ENCODE measurements at regions not wholly inside any gene's neighbourhood (a gene's known extent, or its start where the extent isn't known, plus 50 kb on each side); places are given as distances from the start of the nearest gene placed in this dataset.
"Not testable (repeated sequence)": the region's sequence is repeated elsewhere in the genome, so short reads cannot be mapped to it uniquely, and the experiment has no call there.

DNA sequence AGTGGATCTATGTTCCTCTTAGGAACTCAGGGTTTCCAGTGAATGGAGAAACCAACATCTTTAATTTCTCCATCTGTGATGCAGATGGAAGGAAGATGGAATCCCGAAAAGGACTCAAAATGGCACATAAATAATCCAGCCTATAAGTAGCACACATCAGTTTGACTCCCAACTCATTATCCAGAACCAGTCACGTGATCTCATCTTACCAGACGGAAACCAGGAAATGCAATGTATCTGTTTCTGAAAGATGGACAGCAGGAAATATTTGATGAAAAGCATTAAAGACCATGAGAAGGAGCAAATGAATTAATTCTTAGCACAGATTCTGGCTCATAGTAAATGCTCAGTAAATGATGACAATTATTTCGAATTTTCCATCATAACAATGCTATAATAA lies 443.1 kb upstream of the FMR1 start:
- DNase-seq (ENCODE audit: low spot score) = no peak

DNA sequence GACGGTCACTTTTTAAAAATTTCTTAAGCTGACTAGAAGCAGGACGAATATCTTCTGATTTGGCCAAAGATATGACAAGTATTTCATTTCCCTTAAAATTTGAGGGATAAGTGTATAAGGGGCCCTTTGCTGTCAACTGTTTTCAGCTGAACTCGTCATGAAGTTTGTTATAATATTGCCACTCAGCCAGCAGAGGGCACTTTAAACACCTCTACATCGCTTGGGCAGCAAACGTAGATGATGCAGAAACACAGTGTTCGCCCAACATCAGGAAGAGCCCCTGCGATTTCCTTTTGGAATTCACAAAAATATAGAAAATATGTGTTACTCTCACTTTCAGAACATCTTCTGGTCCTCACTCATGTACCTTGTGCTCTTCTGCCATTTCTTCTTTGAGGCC lies 435.7 kb upstream of the FMR1 start:
- DNase-seq (ENCODE audit: low spot score) = peak; percentile 21

DNA sequence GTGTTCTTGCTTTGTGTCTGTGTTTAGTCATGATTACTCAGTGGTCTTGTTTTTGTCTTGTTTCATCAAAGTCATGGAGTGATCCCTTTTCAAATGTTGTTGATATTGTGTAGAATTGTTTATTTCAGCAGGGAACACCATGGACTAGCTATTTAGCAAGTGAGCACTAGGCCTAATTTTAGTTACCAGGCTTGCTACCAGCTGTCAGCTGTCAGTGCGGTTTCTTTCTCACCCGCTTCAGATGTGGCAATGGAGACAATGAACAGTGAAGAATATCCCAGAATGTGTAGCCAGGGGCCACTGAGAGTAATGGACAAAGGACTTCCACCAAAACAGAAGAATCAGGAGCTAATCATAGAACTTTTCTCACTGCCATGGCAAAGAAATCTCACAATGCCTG lies 432.8 kb upstream of the FMR1 start:
- no peak for DNase-seq (ENCODE audit: low spot score)

DNA sequence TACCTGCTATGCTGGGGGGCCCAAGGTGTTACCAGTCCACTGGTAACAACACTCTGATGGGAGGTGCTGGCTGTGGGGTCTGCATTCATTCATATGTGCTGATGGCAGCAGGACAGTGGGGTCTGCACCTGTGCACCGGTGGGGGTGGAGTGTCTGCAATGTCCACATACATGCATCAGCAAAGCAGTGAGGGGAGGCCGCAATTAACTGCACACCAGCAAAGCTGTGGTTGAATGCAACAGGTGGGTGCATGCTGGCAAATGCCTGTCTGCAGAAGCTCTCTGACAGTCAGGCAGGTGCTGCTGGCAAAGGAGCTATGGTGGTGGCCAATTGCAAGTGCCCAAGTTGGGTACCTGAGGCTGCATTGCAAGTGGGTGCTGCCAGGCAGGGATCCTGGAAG lies 426.5 kb upstream of the FMR1 start:
- no peak for DNase-seq (ENCODE audit: low spot score)

DNA sequence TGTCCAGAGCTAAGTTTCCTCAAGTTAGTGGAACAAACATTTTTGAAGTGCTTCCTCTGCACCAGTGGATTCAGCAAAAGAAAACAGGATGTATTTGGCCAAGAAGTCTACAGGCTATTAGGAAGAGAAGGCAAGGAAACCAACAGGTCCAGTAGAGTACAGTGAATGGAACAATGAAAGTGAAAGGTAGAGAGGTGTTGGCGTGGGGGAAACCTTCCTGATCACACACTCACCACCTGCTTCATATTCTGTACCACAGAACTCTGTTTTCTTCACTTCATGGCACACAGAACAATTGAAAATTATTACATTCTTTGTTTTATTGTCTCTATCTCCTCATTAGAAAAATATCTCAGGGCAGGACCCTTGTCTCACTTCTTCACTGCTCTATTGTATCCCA lies 417.4 kb upstream of the FMR1 start:
- no peak for DNase-seq (ENCODE audit: low spot score)

DNA sequence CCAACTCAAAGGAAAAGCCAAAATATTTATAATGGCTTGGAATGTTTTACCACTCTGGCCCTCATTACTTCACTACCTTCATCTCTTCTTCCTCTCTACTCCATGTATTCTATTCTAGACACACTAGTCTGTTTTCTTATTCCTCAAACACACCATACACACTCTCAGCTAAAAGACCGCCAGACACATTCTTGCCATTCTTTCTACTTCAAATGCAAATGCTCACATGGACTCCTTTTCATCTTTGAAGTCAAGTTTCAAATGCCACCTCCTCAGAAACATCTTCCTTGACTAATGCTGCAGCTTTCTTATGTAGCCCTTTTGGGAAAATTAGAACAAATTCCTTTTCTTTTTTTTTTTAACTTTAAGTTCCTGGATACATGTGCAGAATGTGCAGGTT lies 412.9 kb upstream of the FMR1 start:
- no peak for DNase-seq (ENCODE audit: low spot score)

DNA sequence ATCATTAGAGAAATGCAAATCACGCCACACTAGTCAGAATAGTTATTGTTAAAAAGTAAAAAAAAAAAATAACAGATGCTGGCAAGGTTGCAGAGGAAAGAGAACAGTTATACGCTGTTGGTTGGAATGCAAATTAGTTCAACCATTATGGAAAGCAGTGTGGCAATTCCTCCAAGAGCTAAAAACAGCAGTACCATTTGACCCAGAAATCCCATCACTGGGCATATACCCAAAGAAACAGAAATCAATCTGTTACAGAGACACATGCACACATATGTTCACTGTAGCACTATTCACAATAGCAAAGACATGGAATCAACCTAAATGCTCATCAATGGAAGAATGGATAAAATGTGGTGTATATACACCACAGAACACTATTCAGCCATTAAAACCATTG lies 388.7 kb upstream of the FMR1 start:
- no peak for DNase-seq (ENCODE audit: low spot score)

DNA sequence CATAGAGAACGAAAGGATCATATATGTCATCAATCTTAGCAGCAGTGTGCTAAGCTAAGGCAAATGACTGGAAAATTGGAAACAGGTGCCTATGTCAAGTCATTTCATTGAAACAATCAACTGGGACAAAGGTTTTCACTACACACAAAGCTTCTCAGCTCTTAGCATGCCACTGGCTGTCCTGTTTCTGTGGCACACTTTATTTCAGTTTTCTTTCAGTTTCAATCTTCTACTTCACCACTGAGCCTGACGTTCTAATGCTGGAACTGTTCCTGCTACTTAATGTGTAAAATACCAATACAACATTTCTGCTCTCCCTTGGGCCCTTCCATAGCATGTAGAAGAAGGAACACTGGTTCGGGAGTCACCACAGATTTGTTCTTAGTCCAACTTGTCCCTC lies 378.3 kb upstream of the FMR1 start:
- no peak for DNase-seq (ENCODE audit: low spot score)

DNA sequence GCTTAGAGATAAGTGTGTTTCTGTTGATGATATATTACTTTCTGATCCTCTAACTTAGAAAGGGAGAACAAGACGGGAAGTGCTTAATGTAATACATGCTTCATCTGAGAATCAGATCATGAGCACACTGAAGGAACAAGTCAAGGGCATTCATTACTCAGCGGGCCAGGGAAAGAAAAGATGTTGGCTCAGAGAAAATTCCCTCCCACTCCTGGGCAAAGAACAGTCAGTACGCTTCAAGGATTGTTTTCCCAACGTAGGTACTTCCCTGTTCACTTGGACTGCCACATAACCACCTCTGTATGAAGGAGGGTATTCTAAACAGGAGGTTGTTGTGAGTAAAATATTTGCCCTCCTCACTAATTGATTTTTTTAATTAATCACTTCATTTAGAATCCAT lies 374.5 kb upstream of the FMR1 start:
- peak; percentile 0 for DNase-seq (ENCODE audit: low spot score)

DNA sequence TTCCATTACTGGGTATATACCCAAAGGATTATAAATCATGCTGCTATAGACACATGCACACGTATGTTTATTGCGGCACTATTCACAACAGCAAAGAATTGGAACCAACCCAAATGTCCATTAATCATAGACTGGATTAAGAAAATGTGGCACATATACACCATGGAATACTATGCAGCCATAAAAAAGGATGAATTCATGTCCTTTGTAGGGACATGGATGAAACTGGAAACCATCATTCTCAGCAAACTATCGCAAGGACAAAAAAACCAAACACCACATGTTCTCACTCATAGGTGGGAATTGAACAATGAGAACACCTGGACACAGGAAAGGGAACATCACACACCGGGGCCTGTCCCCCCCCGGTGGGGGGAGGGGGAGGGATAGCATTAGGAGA lies 363.7 kb upstream of the FMR1 start:
- DNase-seq (ENCODE audit: low spot score) = not testable (repeated sequence)

DNA sequence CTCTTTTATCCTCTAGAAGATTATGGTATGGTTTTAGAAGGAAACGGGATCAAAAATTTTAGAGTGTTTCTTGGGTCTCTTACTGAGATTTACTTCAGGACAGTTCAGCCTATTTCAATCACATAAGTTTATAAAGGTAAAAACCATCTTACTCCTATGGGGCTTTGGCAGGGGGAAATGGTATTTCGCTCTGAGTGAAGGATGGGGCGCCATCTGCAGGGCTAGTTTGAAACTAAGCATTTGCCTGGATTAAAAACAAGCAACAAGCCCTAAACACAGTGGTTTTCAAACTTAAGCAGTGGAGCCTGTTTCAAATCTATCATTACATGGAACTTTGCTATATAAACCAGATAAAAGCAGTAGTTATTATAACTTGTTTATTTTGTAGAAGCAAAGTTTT lies 361.5 kb upstream of the FMR1 start:
- DNase-seq (ENCODE audit: low spot score) = no peak

DNA sequence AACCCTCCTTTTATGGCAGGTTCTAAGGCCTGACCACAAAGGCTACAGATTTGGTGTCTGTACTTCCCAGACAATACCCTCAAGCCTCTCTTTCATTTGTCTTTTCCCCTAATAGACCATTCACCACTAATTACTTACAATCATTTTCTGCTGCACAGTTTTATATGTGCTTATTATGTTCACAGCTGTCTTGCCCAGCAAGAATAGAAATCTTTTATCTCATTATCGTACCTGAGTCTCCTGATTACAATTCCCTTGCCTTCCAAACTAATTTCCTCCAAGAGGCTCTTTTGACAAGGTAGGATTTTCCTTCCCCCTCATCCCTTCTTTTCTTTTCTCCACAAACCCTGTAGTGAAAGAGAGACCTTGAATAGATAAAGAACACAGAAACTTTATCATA lies 352.5 kb upstream of the FMR1 start:
- no peak for DNase-seq (ENCODE audit: low spot score)

DNA sequence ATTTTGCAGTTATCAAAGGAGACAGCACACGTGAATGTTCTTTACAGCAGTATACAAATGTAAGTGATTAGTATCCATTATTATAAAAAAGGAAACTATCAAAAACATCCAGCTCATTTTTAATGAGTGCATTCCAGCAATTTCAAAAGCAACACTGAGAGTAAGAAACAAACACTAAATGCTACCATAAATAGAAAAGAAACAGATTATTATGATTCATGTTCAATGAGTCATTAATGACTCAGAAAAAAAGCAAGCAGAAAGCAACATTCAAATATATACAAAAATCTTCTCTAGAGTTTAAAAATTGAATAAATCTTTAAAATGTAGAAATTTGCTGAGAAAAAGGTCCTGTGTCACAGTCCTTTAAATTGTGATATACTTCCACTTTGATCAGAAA lies 346.5 kb upstream of the FMR1 start:
- DNase-seq (ENCODE audit: low spot score) = no peak

DNA sequence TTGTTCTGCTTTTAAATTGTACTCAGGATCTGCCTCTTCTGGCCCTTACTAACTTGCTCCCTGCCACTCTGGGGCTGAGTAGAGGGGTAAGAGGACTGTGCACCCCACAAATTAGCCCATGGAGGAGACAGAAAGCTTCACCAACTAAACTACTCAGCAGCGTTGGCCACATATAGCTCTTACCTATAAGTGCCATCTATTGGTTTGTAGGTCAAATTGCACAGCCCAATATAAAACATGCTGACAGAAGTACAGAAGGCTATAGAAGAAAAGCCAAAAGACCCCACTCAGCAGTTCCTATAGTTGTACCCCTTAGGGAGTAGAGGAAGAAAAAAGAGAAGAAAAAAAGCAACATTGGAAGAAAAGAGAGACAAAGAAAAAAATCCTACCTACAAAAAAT lies 341.2 kb upstream of the FMR1 start:
- no peak for DNase-seq (ENCODE audit: low spot score)

DNA sequence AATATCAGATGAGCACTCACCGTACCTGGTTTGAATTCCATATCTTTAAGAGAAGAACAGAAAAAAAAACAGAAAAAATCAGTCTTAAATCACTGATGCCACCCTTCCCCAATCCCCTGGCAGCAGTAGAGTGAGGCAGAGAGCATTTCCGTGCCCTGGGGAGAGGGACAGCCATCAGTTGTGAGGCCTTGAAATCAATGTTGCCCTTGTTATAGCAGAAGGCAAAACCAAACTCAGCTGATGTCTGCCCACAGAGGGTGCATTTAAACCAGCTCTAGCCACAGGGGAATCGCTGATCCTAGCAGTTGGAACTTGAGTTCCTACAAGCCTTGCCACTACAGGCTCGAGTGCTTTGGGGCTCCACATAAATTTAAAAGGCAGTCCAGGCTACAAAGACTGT lies 338.5 kb upstream of the FMR1 start:
- peak; percentile 3 for DNase-seq (ENCODE audit: low spot score)

DNA sequence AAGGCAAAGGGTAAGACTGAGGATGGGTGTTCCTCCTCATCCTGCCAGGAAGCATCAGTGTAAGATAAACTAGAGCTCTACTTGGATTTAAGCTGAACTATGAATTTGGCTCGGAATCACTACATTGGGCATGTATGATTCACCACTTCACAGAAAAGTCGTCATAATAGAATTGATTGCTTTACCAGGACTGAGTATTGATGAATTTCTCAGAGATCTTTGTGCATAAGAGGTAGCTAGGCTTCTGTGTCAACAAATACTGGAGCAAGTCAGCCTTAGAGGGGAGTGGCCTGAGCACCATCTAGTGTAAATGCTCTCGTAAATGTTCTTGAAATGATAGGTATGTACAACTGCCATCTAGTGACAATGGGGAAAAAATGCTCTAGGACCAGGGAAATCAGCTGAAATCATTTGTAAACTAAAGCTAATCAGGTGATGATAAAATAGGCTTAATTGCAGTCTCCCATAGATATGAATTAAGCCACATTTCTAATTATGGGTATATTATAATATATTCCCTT lies 309.5 kb upstream of the FMR1 start:
- DNase-seq (ENCODE audit: low spot score) = no peak

DNA sequence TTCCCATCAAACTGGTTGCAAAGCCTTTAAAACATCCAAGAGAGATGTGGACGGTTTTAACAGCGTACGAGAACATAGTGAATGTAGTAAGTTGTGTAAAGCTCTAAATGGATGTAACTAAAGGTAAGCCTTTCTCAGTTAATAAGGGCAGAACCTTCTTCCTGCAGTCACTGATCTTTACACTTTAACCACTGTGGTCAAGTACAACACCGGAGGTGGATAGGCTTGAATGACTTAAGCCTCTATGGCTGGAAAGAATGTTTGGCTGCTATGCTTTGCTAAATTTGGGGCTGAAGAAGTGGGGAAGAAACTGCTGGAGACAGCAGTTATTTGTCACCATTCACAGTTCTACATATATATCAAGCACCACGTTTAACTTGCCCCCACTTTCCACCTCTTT lies 285.1 kb upstream of the FMR1 start:
- no peak for DNase-seq (ENCODE audit: low spot score)

DNA sequence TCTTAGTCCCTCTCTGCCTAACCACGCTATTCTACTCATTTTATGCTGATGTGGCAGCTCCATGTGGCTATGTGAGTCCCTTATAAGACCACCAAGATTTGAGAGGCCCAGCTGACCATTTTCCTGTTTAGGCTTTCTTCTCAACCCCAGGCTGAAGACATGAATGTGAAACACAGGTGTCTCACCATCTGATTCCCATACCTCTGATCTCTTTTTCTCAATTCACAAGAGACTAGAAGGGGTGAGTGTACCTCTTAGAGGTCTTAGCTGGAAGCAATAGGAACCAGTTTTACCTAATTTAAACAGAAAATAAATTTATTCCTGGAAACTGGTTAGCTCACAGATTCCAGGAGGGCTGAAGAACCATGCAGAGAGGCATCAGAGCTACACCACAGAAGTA lies 276.5 kb upstream of the FMR1 start:
- no peak for DNase-seq (ENCODE audit: low spot score)

DNA sequence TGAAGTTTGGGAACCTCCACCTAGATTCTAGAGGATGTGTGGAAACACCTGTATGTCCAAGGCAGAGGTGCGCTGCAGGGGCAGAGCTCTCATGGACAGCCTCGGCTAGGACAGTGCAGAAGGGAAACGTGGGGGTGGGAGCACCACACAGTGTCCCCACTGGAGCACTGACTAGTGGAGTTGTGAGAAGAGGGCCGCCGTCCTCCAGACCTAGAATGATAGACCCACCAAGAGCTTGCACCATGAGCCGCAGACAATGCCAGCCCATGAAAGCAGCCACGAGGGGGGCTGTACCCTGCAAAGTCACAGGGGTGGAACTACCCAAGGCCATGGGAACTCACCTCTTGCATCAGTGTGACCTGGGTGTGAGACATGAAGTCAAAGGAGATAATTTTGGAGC lies 274.5 kb upstream of the FMR1 start:
- no peak for DNase-seq (ENCODE audit: low spot score)

DNA sequence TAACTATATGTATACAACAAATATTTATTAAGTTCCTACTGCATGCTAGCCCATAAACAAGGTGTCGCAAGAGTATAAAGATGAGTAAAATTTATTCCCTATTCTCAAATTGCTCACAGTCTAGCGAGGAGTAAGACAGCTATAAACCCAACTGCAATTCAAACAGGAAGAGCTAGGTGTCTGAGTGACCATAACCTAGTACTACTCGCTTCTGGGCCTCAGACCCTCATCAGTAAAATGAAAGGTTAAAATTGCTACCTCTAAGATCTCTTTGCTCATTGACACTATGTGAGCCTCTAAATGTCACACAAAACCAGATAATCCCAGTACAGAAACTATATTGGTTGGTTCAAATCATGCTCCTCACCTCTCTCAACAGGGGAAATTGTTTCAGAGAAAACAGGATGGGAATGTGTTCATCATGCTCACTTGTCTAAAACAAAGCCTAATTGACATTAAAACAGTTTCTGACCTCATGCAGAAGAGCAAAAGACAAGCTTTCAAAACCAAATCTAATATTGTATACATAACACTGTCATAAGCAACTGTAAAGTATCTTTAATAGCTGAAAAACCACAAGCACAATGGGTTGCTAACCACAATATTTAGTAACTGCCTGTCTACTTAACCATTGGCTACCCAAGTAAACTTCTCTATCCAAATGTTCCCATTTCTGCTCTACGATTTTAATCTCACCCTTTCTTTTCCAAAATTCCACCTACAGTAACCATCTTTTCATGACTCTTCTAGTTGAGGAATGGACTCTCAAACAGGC lies 264.6 kb upstream of the FMR1 start:
- DNase-seq (ENCODE audit: low spot score) = no peak

DNA sequence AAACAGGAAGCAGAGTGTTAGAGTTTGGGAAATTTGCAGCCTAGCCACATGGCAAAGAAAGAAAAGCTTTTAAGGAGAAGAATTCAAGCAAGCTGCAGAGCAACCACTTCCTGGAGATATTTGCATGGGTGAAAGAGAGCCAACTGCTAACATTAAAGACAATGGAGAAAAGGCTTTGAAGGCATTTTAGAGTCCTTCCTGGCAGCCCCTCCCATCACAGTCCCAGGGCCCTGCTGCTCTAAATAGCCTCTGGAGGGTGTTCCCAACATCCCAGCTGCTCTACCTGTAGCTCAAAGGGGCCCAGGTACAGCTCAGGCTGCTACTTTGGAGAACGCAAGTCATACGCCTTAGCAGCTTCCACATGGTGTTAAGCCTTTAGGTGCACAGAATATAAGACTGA lies 235.9 kb upstream of the FMR1 start:
- DNase-seq (ENCODE audit: low spot score) = no peak

DNA sequence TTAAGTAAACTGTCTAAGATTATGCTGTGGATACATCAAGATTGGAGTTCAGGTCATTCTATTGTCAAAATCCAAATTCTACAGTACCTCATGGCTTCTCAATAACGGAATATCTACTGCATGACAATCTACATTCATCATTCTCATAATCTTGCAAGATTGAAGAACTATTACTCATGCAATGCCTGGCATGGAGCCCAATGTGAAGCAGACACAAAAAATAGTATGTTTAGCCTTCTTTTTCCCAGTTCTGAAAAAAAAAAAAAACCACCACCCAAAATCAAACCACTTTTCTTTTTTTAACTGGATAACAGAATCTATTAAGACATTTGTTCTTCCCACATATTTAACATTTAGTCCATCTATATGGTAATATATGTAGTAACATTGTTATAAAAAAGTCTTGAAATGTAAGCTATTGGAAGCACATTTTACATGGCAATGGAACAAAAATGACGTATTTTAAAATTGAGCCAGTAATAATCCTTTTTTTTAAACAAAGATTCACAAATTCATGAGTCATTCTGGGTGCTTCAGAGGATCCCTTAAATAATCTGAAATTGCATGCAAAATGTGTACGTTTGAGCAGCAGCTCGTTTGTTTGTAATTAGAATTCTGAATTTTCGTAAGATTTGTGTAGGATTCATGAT lies 232.2 kb upstream of the FMR1 start:
- no peak for DNase-seq (ENCODE audit: low spot score)

DNA sequence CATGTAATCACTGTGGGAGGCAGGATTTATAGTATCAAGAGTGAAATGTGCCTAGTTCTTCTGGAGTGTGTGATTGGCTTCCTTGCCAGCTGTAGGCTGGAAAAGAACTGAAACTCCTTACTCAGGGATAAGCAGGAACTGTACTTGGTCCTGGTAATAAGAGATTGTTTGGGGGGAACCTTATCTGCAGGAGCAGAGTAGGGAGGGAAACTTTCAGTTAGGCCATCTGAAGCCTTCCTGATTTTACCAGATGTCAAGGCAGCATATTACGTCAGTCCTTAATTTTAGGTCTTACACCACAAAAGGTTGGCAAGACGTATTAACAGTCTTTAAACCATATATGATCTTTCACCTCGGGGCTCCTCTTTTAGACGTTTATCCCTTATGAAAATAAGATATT lies 231.5 kb upstream of the FMR1 start:
- no peak for DNase-seq (ENCODE audit: low spot score)

DNA sequence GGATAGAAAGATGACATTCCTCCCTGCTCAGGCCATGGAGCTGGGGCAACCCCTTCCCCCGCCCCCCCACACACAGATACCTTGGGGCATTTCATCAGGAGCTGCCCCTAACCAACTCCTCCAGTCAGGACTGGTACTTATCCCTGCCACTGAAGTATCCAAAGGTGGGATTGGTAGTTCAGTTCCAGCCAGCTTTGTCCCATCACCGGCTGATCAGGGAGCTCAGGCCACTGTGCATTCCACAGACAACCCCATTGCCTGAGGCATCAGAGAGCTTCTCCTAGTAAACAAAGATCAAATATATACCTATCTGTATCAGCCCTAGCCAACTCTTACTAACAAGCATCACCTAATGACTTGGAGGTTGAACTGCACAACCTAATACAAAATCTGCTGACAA lies 218.2 kb upstream of the FMR1 start:
- no peak for DNase-seq (ENCODE audit: low spot score)
